DND-41 (cell line): ENCODE measurements at regions not wholly inside any gene's neighbourhood (a gene's known extent, or its start where the extent isn't known, plus 50 kb on each side); places are given as distances from the start of the nearest gene placed in this dataset.

ENCODE experiments used
- ATAC-seq: fragments of 200-7000 bp; cut with Tn5 transposase; 3 replicates; pipeline ENCODE4 v1.9.1; 2021; ENCODE audit warnings: low read depth; ENCODE audit not compliant: insufficient read depth
- DNase-seq: peaks from one replicate; pipeline ENCODE4 v3.0.0-alpha.2; 2020
- H2AFZ ChIP-seq: 2 replicates; pipeline ENCODE4 v1.6.0; 2012; ENCODE audit warnings: low read depth, low read length
- H3K27ac ChIP-seq: 2 replicates; pipeline ENCODE4 v1.5.1; 2012; ENCODE audit warnings: low read length, inconsistent platforms
- H3K27me3 ChIP-seq: fragments of 200-600 bp; sonication (generic); 2 replicates; pipeline ENCODE4 v1.6.0; 2012; ENCODE audit warnings: low read length, mild to moderate bottlenecking, inconsistent platforms; ENCODE audit not compliant: insufficient read depth, poor library complexity
- H3K36me3 ChIP-seq: 2 replicates; pipeline ENCODE4 v1.5.1; 2012; ENCODE audit warnings: low read length, inconsistent platforms; ENCODE audit not compliant: insufficient read depth
- H3K4me1 ChIP-seq: 2 replicates; pipeline ENCODE4 v1.5.1; 2012; ENCODE audit warnings: mild to moderate bottlenecking, low read length; ENCODE audit not compliant: insufficient read depth
- H3K4me2 ChIP-seq: 2 replicates; pipeline ENCODE4 v1.6.0; 2012; ENCODE audit warnings: mild to moderate bottlenecking, moderate library complexity, low read length, inconsistent platforms; ENCODE audit not compliant: insufficient read depth
- H3K4me3 ChIP-seq, 2 experiments: fragments of 200-600 bp in 1 of 2; shearing (Covaris generic) in 1 of 2; 2 replicates each; pipeline ENCODE4 v1.5.1; 2012 to 2016; ENCODE audit warnings: inconsistent platforms in 2 of 2, low read length in 2 of 2, mild to moderate bottlenecking in 2 of 2, low read depth in 1 of 2, moderate library complexity in 1 of 2
- H3K79me2 ChIP-seq: 2 replicates; pipeline ENCODE4 v1.6.0; 2012; ENCODE audit warnings: low read length, inconsistent platforms; ENCODE audit not compliant: insufficient read depth
- H3K9ac ChIP-seq: 2 replicates; pipeline ENCODE4 v1.6.0; 2012; ENCODE audit warnings: low read depth, mild to moderate bottlenecking, inconsistent platforms, low read length, moderate library complexity
- H3K9me3 ChIP-seq: 2 replicates; pipeline ENCODE4 v1.5.1; 2012; ENCODE audit warnings: low read length, moderate library complexity, mild to moderate bottlenecking, inconsistent platforms; ENCODE audit not compliant: insufficient read depth, severe bottlenecking
- H4K20me1 ChIP-seq: 2 replicates; pipeline ENCODE4 v1.6.0; 2012; ENCODE audit warnings: low read length; ENCODE audit not compliant: insufficient read depth
- CTCF ChIP-seq: IDR thresholded peaks from 2 replicates; pipeline ENCODE4 v1.5.1; 2012; ENCODE audit warnings: borderline replicate concordance, low read length, moderate library complexity, mild to moderate bottlenecking; ENCODE audit not compliant: poor library complexity, severe bottlenecking; ENCODE audit errors: extremely low read depth
- EZH2 ChIP-seq: IDR thresholded peaks from 3 replicates; pipeline ENCODE4 v1.6.1; 2012; ENCODE audit warnings: borderline replicate concordance, low read depth, mild to moderate bottlenecking, moderate library complexity, low read length, inconsistent platforms; ENCODE audit not compliant: severe bottlenecking

DNA sequence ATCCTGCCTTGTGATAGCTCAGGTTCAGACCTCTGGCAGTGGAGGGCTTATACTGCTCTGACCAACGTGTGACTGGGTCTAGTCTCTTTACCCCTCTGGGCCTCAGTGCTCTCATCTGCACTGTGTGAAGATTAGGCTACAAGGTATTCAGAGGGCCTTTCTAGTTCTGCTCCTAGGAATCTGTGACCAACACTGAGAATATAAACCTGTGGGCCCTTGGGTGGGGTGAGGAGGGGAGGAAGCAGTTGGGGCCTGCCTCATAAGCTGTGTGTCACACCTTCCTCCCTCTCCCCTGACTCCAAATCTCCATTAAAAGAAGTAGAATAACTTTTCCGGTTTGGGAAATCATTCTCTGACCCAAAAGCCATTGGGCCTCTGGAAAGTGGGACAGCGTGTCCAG lies 66.3 kb upstream of the MSN start:
- Histone ChIP-seq H3K4me3 (no peak overlapping the region), H3K4me2 (no peak overlapping the region), H3K9me3 (no peaks in the 10 kb centered on the region), H3K9ac (no peak overlapping the region), H4K20me1 (no peaks in the 10 kb centered on the region), H3K36me3 (no peaks in the 10 kb centered on the region), H3K79me2 (no peaks in the 10 kb centered on the region), H3K27ac (peak overlapping the region; percentile 22; the same call in 1 of the 2 replicates), H3K4me1 (peaks cover 39% of the 10 kb centered on the region), H3K27me3 (no peaks in the 10 kb centered on the region), H2AFZ (0 out of 2 replicates have a peak overlapping the region, but pooled peaks have one; percentile 36)
- ATAC-seq (no peak), DNase-seq (no peak)
- TF ChIP-seq EZH2, result no peak
- no peak for TF ChIP-seq CTCF

DNA sequence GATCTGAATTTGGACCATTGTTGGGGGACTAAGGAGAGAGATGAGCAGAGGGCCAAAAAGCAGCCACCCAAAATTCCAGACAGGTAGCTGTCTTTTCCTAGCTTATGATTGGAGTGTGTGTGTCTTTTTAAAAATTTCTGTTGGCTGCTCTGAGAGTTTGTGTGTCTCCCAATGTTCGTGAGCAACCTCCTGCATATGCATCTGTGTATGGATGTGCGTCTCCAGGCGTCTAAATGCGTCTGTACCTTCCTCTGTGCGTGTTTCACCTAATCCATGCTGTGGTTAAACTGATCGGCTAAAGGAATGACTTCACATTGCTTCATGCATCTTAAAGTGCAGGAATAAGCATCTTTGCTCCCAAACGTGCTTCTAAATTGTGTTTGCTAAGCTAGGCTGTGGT lies 65.5 kb upstream of the LAS1L start:
- Histone ChIP-seq H3K27ac (no peak overlapping the region), H3K4me2 (no peak overlapping the region), H3K36me3 (no peaks in the 10 kb centered on the region), H4K20me1 (no peaks in the 10 kb centered on the region), H3K9me3 (no peaks in the 10 kb centered on the region), H2AFZ (no peak overlapping the region), H3K79me2 (no peaks in the 10 kb centered on the region), H3K4me3 (no peak overlapping the region), H3K27me3 (no peaks in the 10 kb centered on the region), H3K9ac (no peak overlapping the region), H3K4me1 (peaks cover 49% of the 10 kb centered on the region)
- ATAC-seq (no peak), DNase-seq (no peak)
- TF ChIP-seq EZH2 (no peak), CTCF (no peak)

DNA sequence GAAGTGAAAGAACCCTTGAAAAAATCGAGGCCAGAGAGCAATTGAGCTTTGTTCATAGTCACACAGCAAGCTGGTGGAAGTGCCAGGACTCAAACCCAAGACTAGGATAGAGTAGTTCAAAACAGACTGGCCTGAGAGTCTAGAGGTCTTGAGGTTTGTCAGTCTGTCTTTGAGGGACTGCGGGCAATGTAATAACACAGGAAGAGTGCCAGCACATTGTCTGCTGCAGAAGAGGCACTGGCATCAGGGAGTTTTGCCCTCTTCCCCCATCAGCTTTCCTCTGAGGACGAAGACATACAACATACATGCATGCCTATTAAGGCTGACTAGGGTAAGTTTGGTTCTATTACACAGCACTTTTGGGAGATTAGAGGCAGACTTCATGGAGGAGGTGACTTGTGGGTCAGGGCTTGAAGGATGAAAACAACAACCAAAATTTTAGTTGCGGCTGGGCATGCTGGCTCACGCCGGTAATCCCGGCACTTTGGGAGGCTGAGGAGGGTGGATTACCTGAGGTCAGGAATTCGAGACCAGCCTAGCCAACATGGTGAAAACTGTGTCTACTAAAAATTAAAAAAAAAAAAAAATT lies 64.1 kb upstream of the LAS1L start:
- H2AFZ ChIP-seq, result no peak overlapping the region; the same call in 1 of the 2 replicates
- no peak overlapping the region for H3K4me3 ChIP-seq
- H3K9me3 ChIP-seq, result no peaks in the 10 kb centered on the region
- peaks cover 50% of the 10 kb centered on the region for H3K4me1 ChIP-seq
- no peak for DNase-seq
- TF ChIP-seq CTCF, result no peak
- no peak for TF ChIP-seq EZH2
- ATAC-seq, result no peak
- no peaks in the 10 kb centered on the region for H4K20me1 ChIP-seq
- H3K79me2 ChIP-seq, result no peaks in the 10 kb centered on the region
- H3K27me3 ChIP-seq, result no peaks in the 10 kb centered on the region
- no peaks in the 10 kb centered on the region for H3K36me3 ChIP-seq
- H3K4me2 ChIP-seq, result no peak overlapping the region
- no peak overlapping the region for H3K9ac ChIP-seq
- no peak overlapping the region for H3K27ac ChIP-seq
